SK-N-SH (cell line): ENCODE measurements at regions not wholly inside any gene's neighbourhood (a gene's known extent, or its start where the extent isn't known, plus 50 kb on each side); places are given as distances from the start of the nearest gene placed in this dataset.

Experiments used
- CTCF ChIA-PET: fragments of 300-600, 350-600 bp; formaldehyde crosslinking; extraction: SDS; loops from one replicate; lab custom pipeline; 2021; lab: Yijun Ruan, JAX
- POLR2A ChIA-PET: fragments of 350-600 bp; sonication (Branson Sonifier 250); formaldehyde crosslinking; extraction: SDS; loops from one replicate; lab custom pipeline; 2020; ENCODE audit warnings: antibody characterized with exemption, inconsistent platforms; lab: Yijun Ruan, JAX
- DNase-seq: peaks from one replicate; pipeline ENCODE4 v3.0.0; 2012
- H2AFZ ChIP-seq: fragments of 200-600 bp; sonication (generic); 2 replicates; pipeline ENCODE4 v1.8.1; 2016; ENCODE audit warnings: antibody characterized with exemption, mild to moderate bottlenecking, low read depth
- H3F3A ChIP-seq: fragments of 200-600 bp; sonication (generic); replicated peaks from 2 replicates; pipeline ENCODE3; 2016; ENCODE audit warnings: antibody characterized with exemption, mild to moderate bottlenecking; ENCODE audit not compliant: insufficient read depth
- H3K27ac ChIP-seq, 2 experiments: fragments of 200-500 bp in 1 of 2; fragments of 200-600 bp in 1 of 2; sonication (Bioruptor generic) in 1 of 2; sonication (generic), shearing (Covaris generic) in 1 of 2; 2 replicates each; pipeline versions ENCODE4 v1.5.1 to v1.6.1; 2014 to 2016; ENCODE audit warnings: low read depth in 2 of 2, inconsistent platforms in 1 of 2, low read length in 1 of 2, mild to moderate bottlenecking in 1 of 2, mixed read lengths in 1 of 2
- H3K27me3 ChIP-seq: fragments of 200-600 bp; sonication (generic), shearing (Covaris generic); 2 replicates; pipeline ENCODE4 v1.6.1; 2016; ENCODE audit warnings: mixed run types; ENCODE audit not compliant: insufficient read depth
- H3K36me3 ChIP-seq, 2 experiments: fragments of 200-500 bp in 1 of 2; fragments of 200-600 bp in 1 of 2; sonication (Bioruptor generic) in 1 of 2; sonication (generic) in 1 of 2; replicated peaks in 1 of 2; 2 replicates each; pipeline versions ENCODE3 to v1.5.1; 2014 to 2016; ENCODE audit warnings: low read length in 1 of 2, mild to moderate bottlenecking in 1 of 2; ENCODE audit not compliant: insufficient read depth in 2 of 2, control insufficient read depth in 1 of 2
- H3K4me1 ChIP-seq, 2 experiments: fragments of 200-500 bp in 1 of 2; fragments of 200-600 bp in 1 of 2; sonication (Bioruptor generic) in 1 of 2; sonication (generic), shearing (Covaris generic) in 1 of 2; 2 replicates each; pipeline versions ENCODE4 v1.5.1 to v1.6.1; 2014 to 2016; ENCODE audit warnings: low read depth in 1 of 2, low read length in 1 of 2, mixed run types in 1 of 2; ENCODE audit not compliant: insufficient read depth in 2 of 2, control insufficient read depth in 1 of 2
- H3K4me2 ChIP-seq: fragments of 200-600 bp; sonication (generic), shearing (Covaris generic); 2 replicates; pipeline ENCODE4 v1.6.1; 2017; ENCODE audit warnings: mixed run types
- H3K4me3 ChIP-seq, 2 experiments: fragments of 200-500 bp in 1 of 2; fragments of 200-600 bp in 1 of 2; sonication (Bioruptor generic) in 1 of 2; sonication (generic), shearing (Covaris generic) in 1 of 2; 2 replicates each; pipeline versions ENCODE4 v1.5.1 to v1.8.1; 2014 to 2016; ENCODE audit warnings: low read depth in 2 of 2, inconsistent platforms in 1 of 2, low read length in 1 of 2, mild to moderate bottlenecking in 1 of 2, mixed read lengths in 1 of 2, moderate library complexity in 1 of 2
- H3K79me2 ChIP-seq: fragments of 200-600 bp; sonication (generic); 2 replicates; pipeline ENCODE4 v1.8.1; 2017; ENCODE audit warnings: mild to moderate bottlenecking; ENCODE audit not compliant: insufficient read depth
- H3K9ac ChIP-seq: fragments of 200-600 bp; sonication (generic); 2 replicates; pipeline ENCODE4 v1.6.1; 2017; ENCODE audit warnings: mixed run types
- H3K9me2 ChIP-seq: fragments of 200-600 bp; sonication (generic); 2 replicates; pipeline ENCODE4 v1.6.1; 2017; ENCODE audit warnings: mixed run types
- H3K9me3 ChIP-seq: fragments of 200-600 bp; sonication (generic); 2 replicates; pipeline ENCODE4 v1.6.1; 2017; ENCODE audit warnings: mixed run types, mild to moderate bottlenecking, moderate library complexity
- H4K20me1 ChIP-seq: fragments of 200-600 bp; sonication (generic); 2 replicates; pipeline ENCODE4 v1.6.1; 2017; ENCODE audit warnings: mild to moderate bottlenecking, mixed run types; ENCODE audit not compliant: insufficient read depth
- CHD2 ChIP-seq: fragments of 150-350 bp; IDR thresholded peaks from 2 replicates; pipeline ENCODE4 v1.6.1; 2018; ENCODE audit warnings: low read length; ENCODE audit not compliant: partially characterized antibody
- ELF1 ChIP-seq: IDR thresholded peaks from 2 replicates; pipeline ENCODE4 v1.4.0; 2012
- EP300 ChIP-seq, 2 experiments: IDR thresholded peaks; 2 replicates each; pipeline versions ENCODE4 v1.4.0 to v1.6.1; 2012; ENCODE audit warnings: borderline replicate concordance in 1 of 2, low read depth in 1 of 2, low read length in 1 of 2
- EZH2phosphoT487 ChIP-seq: fragments of 200-600 bp; sonication (generic); IDR thresholded peaks from 2 replicates; pipeline ENCODE4 v1.6.1; 2017; ENCODE audit warnings: low read depth, mixed run types, mild to moderate bottlenecking, antibody characterized with exemption, moderate library complexity, borderline replicate concordance
- GABPA ChIP-seq: IDR thresholded peaks from 2 replicates; pipeline ENCODE4 v1.4.0; 2012; ENCODE audit warnings: low read depth, mild to moderate bottlenecking
- JUND ChIP-seq: IDR thresholded peaks from 2 replicates; pipeline ENCODE4 v1.4.0; 2012
- MEF2A ChIP-seq: IDR thresholded peaks from 2 replicates; pipeline ENCODE4 v1.4.0; 2012; ENCODE audit warnings: low read depth, borderline replicate concordance
- POLR2AphosphoS5 ChIP-seq: IDR thresholded peaks from 2 replicates; pipeline ENCODE4 v1.6.1; 2012; ENCODE audit warnings: low read depth, low read length
- RCOR1 ChIP-seq: fragments of 150-350 bp; IDR thresholded peaks from 2 replicates; pipeline ENCODE4 v1.6.1; 2017; ENCODE audit warnings: antibody characterized with exemption, low read length
- SIN3A ChIP-seq: IDR thresholded peaks from 2 replicates; pipeline ENCODE4 v1.6.1; 2012; ENCODE audit warnings: low read depth, mild to moderate bottlenecking, low read length, moderate library complexity, borderline replicate concordance
- SMC3 ChIP-seq: IDR thresholded peaks from 2 replicates; pipeline ENCODE4 v1.6.1; 2012; ENCODE audit warnings: low read depth, low read length, improper control_type of control experiment
- TCF12 ChIP-seq: IDR thresholded peaks from 2 replicates; pipeline ENCODE4 v1.4.0; 2012
- TEAD4 ChIP-seq: IDR thresholded peaks from 2 replicates; pipeline ENCODE4 v1.4.0; 2012; ENCODE audit warnings: mild to moderate bottlenecking, borderline replicate concordance; ENCODE audit not compliant: insufficient read depth
- WGBS: methylation state at CpG from one replicate; pipeline ENCODE4 v1.1.6; 2017; ENCODE audit warnings: low lambda C conversion rate; 5-methylcytosine and 5-hydroxymethylcytosine counted together
- TF ChIP-seq, protein P1 (sequence below): IDR thresholded peaks from 2 replicates; pipeline ENCODE4 v1.4.0; 2012; ENCODE audit warnings: low read depth
- TF ChIP-seq, protein P2 (sequence below): IDR thresholded peaks from 2 replicates; pipeline ENCODE4 v1.4.0; 2012; ENCODE audit warnings: low read depth, borderline replicate concordance

DNA sequence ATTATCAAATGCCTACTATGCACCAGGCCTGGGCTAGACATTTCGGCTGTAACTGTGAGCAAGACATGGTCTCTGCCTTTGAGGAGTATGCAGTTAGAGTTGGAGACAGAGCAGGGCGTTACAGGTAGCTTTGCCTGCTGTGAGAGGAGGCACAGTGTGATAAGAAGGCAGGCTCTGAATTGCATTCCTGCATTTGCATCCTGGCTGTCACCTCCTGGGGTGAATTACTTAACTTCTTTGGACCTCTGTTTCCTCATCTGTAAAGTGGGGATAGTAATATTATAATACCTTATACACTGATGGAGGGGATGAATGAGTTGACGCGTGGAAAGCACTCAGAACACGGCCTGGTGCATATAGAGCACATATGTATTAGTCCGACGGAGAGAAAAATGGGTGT, 118.1 kb upstream of the ARHGAP20 start:
- TF ChIP-seq, protein P1, sequence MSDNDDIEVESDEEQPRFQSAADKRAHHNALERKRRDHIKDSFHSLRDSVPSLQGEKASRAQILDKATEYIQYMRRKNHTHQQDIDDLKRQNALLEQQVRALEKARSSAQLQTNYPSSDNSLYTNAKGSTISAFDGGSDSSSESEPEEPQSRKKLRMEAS = no peak
- TF ChIP-seq ELF1 (no peak), SIN3A (no peak), MEF2A (no peak), CHD2 (no peak), RCOR1 (no peak), SMC3 (no peak), GABPA (no peak), EZH2phosphoT487 (no peak)
- Histone ChIP-seq H3K27ac (no peak overlapping the region), H3K9me3 (no peaks in the 10 kb centered on the region), H3K4me2 (no peak overlapping the region), H3K36me3 (no peaks in the 10 kb centered on the region), H3K9me2 (no peaks in the 10 kb centered on the region), H3K79me2 (no peaks in the 10 kb centered on the region), H3K4me3 (no peak overlapping the region), H3K27me3 (no peaks in the 10 kb centered on the region), H4K20me1 (no peaks in the 10 kb centered on the region), H3K9ac (no peak overlapping the region), H2AFZ (no peak overlapping the region), H3K4me1 (peaks cover 12 to 36% of the 10 kb centered on the region in 2 experiments), H3F3A (peaks cover 18% of the 10 kb centered on the region)
- ChIA-PET POLR2A (no interaction called here), CTCF (interaction anchor here (1.2 kb wide), 1 partner anchor 11 kb away, joined by 3 read pairs; no protein-coding TSS in a partner anchor)
- no peak for DNase-seq
- WGBS = 75% methylated on average over 7 of the region's 7 CpGs

- Histone ChIP-seq H3K9me3 (no peaks in the 10 kb centered on the region), H3K36me3 (no peaks in the 10 kb centered on the region), H3K4me1 (peaks cover 12 to 36% of the 10 kb centered on the region in 2 experiments), H3F3A (peaks cover 18% of the 10 kb centered on the region), H3K27ac (peak overlapping the region in 1 of 2 experiments; percentile 36; a peak in 1 of 4 replicates), H3K9me2 (no peaks in the 10 kb centered on the region), H3K27me3 (no peaks in the 10 kb centered on the region), H3K4me2 (0 out of 2 replicates have a peak overlapping the region, but pooled peaks have one; percentile 6), H3K79me2 (no peaks in the 10 kb centered on the region), H3K9ac (no peak overlapping the region), H4K20me1 (no peaks in the 10 kb centered on the region), H2AFZ (0 out of 2 replicates have a peak overlapping the region, but pooled peaks have one; percentile 47), H3K4me3 (no peak overlapping the region)
- ChIA-PET CTCF (no interaction called here), POLR2A (no interaction called here)
- no peak for DNase-seq
- TF ChIP-seq TCF12 (peak; percentile 55), EP300 (IDR thresholded peaks at IDR 0.05; ENCODE audit: borderline replicate concordance in 1 of 2, low read depth in 1 of 2, low read length in 1 of 2) (peak in 1 of 2 experiments; percentile 44; a peak in 1 of 4 replicates), POLR2AphosphoS5 (no peak), JUND (no peak), TEAD4 (peak; percentile 8; the same call in 1 of the 2 replicates)
- TF ChIP-seq, protein P2, sequence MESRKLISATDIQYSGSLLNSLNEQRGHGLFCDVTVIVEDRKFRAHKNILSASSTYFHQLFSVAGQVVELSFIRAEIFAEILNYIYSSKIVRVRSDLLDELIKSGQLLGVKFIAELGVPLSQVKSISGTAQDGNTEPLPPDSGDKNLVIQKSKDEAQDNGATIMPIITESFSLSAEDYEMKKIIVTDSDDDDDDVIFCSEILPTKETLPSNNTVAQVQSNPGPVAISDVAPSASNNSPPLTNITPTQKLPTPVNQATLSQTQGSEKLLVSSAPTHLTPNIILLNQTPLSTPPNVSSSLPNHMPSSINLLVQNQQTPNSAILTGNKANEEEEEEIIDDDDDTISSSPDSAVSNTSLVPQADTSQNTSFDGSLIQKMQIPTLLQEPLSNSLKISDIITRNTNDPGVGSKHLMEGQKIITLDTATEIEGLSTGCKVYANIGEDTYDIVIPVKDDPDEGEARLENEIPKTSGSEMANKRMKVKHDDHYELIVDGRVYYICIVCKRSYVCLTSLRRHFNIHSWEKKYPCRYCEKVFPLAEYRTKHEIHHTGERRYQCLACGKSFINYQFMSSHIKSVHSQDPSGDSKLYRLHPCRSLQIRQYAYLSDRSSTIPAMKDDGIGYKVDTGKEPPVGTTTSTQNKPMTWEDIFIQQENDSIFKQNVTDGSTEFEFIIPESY = no peak
Measured at GRCh38 chr11:110829873-110830272, 117.6 kb upstream of the ARHGAP20 start.
